Liver (tissue), 3 donors: ENCODE measurements at regions not wholly inside any gene's neighbourhood (a gene's known extent, or its start where the extent isn't known, plus 50 kb on each side); places are given as distances from the start of the nearest gene placed in this dataset.

ENCODE experiments used
- EGR1 ChIP-seq, 2 donors: IDR thresholded peaks; 2 replicates each; pipeline ENCODE4 v1.6.1; 2016 to 2018; ENCODE audit warnings: antibody characterized with exemption in 2 of 2, low read depth in 2 of 2
- FOXA1 ChIP-seq: IDR thresholded peaks from 2 replicates; pipeline ENCODE4 v1.6.1; 2016; ENCODE audit warnings: antibody characterized with exemption
- GABPA ChIP-seq, 2 donors: IDR thresholded peaks in 1 of 2; conservative IDR thresholded peaks in 1 of 2; 2 replicates each; pipeline ENCODE4 v1.6.1; 2016; ENCODE audit warnings: antibody characterized with exemption in 2 of 2, mild to moderate bottlenecking in 1 of 2, moderate library complexity in 1 of 2
- YY1 ChIP-seq: IDR thresholded peaks from 2 replicates; pipeline ENCODE4 v1.6.1; 2016; ENCODE audit warnings: antibody characterized with exemption, mild to moderate bottlenecking
- TF ChIP-seq, protein P1 (sequence below): IDR thresholded peaks from 2 replicates; pipeline ENCODE4 v1.6.1; 2016; ENCODE audit warnings: antibody characterized with exemption
- TF ChIP-seq, protein P2 (sequence below): fragments of 150-350 bp; IDR thresholded peaks from 2 replicates; pipeline ENCODE4 v1.5.1; 2017; ENCODE audit warnings: improper control_type of control experiment, low read depth, low read length; ENCODE audit not compliant: missing input control
- TF ChIP-seq, protein P3 (sequence below): IDR thresholded peaks from 2 replicates; pipeline ENCODE4 v1.6.1; 2016; ENCODE audit warnings: antibody characterized with exemption
- donor health status: healthy.
- donor health status: healthy.

DNA sequence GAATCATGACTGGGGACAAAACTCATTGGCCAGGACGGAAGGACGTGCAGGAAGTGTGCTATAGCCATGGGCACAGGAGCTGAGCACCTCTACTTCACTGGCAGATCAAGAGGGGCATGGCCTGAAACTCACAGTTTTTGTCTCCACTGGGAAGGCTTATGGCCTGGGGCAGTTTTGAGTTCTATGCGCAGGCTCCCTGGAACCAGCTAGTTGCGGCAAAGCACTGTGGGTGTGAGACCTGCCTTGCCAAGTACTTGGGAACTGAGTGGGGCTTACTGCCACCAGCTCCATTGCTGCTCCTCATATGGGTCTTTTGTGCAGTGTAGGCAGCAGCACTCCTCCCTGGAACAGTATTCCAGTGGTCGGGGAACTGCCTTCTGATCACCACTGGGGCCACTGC lies 282.6 kb upstream of the EYS start:
- TF ChIP-seq, protein P1, sequence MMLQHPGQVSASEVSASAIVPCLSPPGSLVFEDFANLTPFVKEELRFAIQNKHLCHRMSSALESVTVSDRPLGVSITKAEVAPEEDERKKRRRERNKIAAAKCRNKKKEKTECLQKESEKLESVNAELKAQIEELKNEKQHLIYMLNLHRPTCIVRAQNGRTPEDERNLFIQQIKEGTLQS = no peak
- TF ChIP-seq, protein P2, sequence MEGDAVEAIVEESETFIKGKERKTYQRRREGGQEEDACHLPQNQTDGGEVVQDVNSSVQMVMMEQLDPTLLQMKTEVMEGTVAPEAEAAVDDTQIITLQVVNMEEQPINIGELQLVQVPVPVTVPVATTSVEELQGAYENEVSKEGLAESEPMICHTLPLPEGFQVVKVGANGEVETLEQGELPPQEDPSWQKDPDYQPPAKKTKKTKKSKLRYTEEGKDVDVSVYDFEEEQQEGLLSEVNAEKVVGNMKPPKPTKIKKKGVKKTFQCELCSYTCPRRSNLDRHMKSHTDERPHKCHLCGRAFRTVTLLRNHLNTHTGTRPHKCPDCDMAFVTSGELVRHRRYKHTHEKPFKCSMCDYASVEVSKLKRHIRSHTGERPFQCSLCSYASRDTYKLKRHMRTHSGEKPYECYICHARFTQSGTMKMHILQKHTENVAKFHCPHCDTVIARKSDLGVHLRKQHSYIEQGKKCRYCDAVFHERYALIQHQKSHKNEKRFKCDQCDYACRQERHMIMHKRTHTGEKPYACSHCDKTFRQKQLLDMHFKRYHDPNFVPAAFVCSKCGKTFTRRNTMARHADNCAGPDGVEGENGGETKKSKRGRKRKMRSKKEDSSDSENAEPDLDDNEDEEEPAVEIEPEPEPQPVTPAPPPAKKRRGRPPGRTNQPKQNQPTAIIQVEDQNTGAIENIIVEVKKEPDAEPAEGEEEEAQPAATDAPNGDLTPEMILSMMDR = no peak
- TF ChIP-seq YY1 = no peak
- TF ChIP-seq EGR1 (IDR thresholded peaks at IDR 0.05; ENCODE audit: low read depth in 2 of 2) = no peak
- no peak for TF ChIP-seq GABPA (IDR thresholded peaks at IDR 0.05 in 1 of 2, conservative IDR thresholded peaks at IDR 0.05 in 1 of 2)
- TF ChIP-seq, protein P3, sequence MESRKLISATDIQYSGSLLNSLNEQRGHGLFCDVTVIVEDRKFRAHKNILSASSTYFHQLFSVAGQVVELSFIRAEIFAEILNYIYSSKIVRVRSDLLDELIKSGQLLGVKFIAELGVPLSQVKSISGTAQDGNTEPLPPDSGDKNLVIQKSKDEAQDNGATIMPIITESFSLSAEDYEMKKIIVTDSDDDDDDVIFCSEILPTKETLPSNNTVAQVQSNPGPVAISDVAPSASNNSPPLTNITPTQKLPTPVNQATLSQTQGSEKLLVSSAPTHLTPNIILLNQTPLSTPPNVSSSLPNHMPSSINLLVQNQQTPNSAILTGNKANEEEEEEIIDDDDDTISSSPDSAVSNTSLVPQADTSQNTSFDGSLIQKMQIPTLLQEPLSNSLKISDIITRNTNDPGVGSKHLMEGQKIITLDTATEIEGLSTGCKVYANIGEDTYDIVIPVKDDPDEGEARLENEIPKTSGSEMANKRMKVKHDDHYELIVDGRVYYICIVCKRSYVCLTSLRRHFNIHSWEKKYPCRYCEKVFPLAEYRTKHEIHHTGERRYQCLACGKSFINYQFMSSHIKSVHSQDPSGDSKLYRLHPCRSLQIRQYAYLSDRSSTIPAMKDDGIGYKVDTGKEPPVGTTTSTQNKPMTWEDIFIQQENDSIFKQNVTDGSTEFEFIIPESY = no peak
- no peak for TF ChIP-seq FOXA1
